Stomach (tissue), 4 donors: ENCODE measurements at regions not wholly inside any gene's neighbourhood (a gene's known extent, or its start where the extent isn't known, plus 50 kb on each side); places are given as distances from the start of the nearest gene placed in this dataset.

Experiments
- POLR2A ChIP-seq, 4 donors: fragments of 450-650 bp; IDR thresholded peaks; one replicate each; pipeline ENCODE4 v1.6.1; 2016; ENCODE audit warnings: antibody characterized with exemption in 4 of 4, control low read depth in 2 of 4, mild to moderate bottlenecking in 1 of 4, moderate library complexity in 1 of 4
- TF ChIP-seq, protein P1 (sequence below), 7 experiments: fragments of 450-650 bp in 4 of 7; fragments of 200-600 bp in 3 of 7; sonication (generic) in 3 of 7; IDR thresholded peaks; one replicate each; pipeline ENCODE4 v1.5.1; 2016 to 2019; ENCODE audit warnings: antibody characterized with exemption in 7 of 7, control low read depth in 2 of 7, mild to moderate bottlenecking in 1 of 7

DNA sequence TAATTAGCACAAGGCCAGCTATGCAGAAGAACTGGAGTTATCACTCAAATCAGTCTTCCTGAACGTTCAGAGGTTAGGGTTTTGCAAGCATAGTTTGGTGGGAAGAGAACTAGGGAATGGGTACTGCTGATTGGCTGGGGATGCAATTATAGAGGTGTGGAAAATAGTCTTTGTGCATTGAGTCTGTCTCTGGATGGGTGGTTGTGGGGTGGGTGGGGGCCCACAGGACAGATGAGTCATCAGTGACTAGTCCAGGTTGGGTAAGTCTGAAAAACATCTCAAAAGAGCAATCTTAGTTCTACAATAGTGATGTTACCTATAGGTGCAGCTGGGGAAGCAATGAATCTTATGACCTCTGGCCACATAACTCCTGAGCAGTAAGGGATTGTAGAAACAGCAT, 89.7 kb upstream of the HMCN1 start:
- TF ChIP-seq, protein P1, sequence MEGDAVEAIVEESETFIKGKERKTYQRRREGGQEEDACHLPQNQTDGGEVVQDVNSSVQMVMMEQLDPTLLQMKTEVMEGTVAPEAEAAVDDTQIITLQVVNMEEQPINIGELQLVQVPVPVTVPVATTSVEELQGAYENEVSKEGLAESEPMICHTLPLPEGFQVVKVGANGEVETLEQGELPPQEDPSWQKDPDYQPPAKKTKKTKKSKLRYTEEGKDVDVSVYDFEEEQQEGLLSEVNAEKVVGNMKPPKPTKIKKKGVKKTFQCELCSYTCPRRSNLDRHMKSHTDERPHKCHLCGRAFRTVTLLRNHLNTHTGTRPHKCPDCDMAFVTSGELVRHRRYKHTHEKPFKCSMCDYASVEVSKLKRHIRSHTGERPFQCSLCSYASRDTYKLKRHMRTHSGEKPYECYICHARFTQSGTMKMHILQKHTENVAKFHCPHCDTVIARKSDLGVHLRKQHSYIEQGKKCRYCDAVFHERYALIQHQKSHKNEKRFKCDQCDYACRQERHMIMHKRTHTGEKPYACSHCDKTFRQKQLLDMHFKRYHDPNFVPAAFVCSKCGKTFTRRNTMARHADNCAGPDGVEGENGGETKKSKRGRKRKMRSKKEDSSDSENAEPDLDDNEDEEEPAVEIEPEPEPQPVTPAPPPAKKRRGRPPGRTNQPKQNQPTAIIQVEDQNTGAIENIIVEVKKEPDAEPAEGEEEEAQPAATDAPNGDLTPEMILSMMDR (IDR thresholded peaks at IDR 0.05) = no peak
- TF ChIP-seq POLR2A (IDR thresholded peaks at IDR 0.05) = no peak
